ENCODE measurements at regions not wholly inside any gene's neighbourhood (a gene's known extent, or its start where the extent isn't known, plus 50 kb on each side); places are given as distances from the start of the nearest gene placed in this dataset.

- TF ChIP-seq POLR2AphosphoS5 (IDR thresholded peaks at IDR 0.05) (no peak), POLR2A (IDR thresholded peaks at IDR 0.05) (no peak)
- TF ChIP-seq, protein P1, sequence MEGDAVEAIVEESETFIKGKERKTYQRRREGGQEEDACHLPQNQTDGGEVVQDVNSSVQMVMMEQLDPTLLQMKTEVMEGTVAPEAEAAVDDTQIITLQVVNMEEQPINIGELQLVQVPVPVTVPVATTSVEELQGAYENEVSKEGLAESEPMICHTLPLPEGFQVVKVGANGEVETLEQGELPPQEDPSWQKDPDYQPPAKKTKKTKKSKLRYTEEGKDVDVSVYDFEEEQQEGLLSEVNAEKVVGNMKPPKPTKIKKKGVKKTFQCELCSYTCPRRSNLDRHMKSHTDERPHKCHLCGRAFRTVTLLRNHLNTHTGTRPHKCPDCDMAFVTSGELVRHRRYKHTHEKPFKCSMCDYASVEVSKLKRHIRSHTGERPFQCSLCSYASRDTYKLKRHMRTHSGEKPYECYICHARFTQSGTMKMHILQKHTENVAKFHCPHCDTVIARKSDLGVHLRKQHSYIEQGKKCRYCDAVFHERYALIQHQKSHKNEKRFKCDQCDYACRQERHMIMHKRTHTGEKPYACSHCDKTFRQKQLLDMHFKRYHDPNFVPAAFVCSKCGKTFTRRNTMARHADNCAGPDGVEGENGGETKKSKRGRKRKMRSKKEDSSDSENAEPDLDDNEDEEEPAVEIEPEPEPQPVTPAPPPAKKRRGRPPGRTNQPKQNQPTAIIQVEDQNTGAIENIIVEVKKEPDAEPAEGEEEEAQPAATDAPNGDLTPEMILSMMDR (IDR thresholded peaks at IDR 0.05) = no peak
Observed at GRCh38 chr14:58850011-58850410, 212.2 kb downstream of the DACT1 start.

All from prostate gland (tissue), 2 donors.